Sciatic nerve (tissue), 2 donors: ENCODE measurements at regions not wholly inside any gene's neighbourhood (a gene's known extent, or its start where the extent isn't known, plus 50 kb on each side); places are given as distances from the start of the nearest gene placed in this dataset.
A peak's percentile ranks its signal among the peaks of the same experiment; 100 is the strongest.

Experiments used
- ATAC-seq: fragments of 200-7000 bp; cut with Tn5 transposase; one replicate; pipeline ENCODE4 v1.9.1; 2020; ENCODE audit warnings: mild to moderate bottlenecking, moderate library complexity
- DNase-seq: peaks from one replicate; pipeline ENCODE4 v3.0.0-alpha.2; 2020; ENCODE audit warnings: low spot score
- intact Hi-C: fragments of 100-400 bp; cut with DNase I; formaldehyde crosslinking; loops from one replicate; pipeline ENCODE4 v1.14.2; 2022
- donor health status: DM: no; HTN: no; CAD: no.
- donor health status: DM: no; HTN: no; CAD: no.

GRCh38 chr7:46029111-46029704 is 108.1 kb upstream of the IGFBP3 start:
- no peak for DNase-seq
- intact Hi-C loops = no loop called here

GRCh38 chr7:46028246-46028645 is 107.2 kb upstream of the IGFBP3 start:
- no peak for ATAC-seq
- DNase-seq = no peak
- intact Hi-C loops = no loop called here

More at GRCh38 chr7:46029111-46029704, 108.1 kb upstream of the IGFBP3 start:
- no peak for ATAC-seq

- DNase-seq (no peak), ATAC-seq (no peak)
- intact Hi-C loops = no loop called here
These were observed 105.7 kb upstream of the IGFBP3 start for GRCh38 chr7:46026741-46027140.

- no peak for DNase-seq
- intact Hi-C loops = no loop called here
- no peak for ATAC-seq
These were observed 103.3 kb upstream of the IGFBP3 start for GRCh38 chr7:46024263-46024916.

- DNase-seq = no peak
- ATAC-seq = no peak
- intact Hi-C loops = no loop called here
These were observed 101.3 kb upstream of the IGFBP3 start for GRCh38 chr7:46022397-46022796.

- no peak for DNase-seq
- intact Hi-C loops = no loop called here
- ATAC-seq = peak; percentile 41
These were observed 94.2 kb upstream of the IGFBP3 start for GRCh38 chr7:46015107-46015868.

- DNase-seq (no peak), ATAC-seq (no peak)
- intact Hi-C loops = no loop called here
These were observed 90.4 kb upstream of the IGFBP3 start for GRCh38 chr7:46011501-46011900.

- DNase-seq (no peak), ATAC-seq (no peak)
- intact Hi-C loops = no loop called here
These were observed 90.0 kb upstream of the IGFBP3 start for GRCh38 chr7:46011059-46011458.

GRCh38 chr7:46009211-46009610 is 88.1 kb upstream of the IGFBP3 start:
- ATAC-seq = no peak
- intact Hi-C loops = no loop called here
- DNase-seq = no peak

GRCh38 chr7:46007990-46008643 is 87.0 kb upstream of the IGFBP3 start:
- intact Hi-C loops = no loop called here
- ATAC-seq = peak; percentile 84

GRCh38 chr7:46007194-46007593 is 86.1 kb upstream of the IGFBP3 start:
- ATAC-seq (no peak), DNase-seq (no peak)
- intact Hi-C loops = no loop called here

More at GRCh38 chr7:46007990-46008643, 87.0 kb upstream of the IGFBP3 start:
- no peak for DNase-seq

GRCh38 chr7:46006723-46007122 is 85.7 kb upstream of the IGFBP3 start:
- intact Hi-C loops = no loop called here
- DNase-seq (no peak), ATAC-seq (no peak)

- ATAC-seq (no peak), DNase-seq (no peak)
- intact Hi-C loops = no loop called here
These were observed 85.1 kb upstream of the IGFBP3 start for GRCh38 chr7:46006212-46006611.

GRCh38 chr7:46004965-46005364 is 83.9 kb upstream of the IGFBP3 start:
- intact Hi-C loops = no loop called here

GRCh38 chr7:46003896-46004875 is 83.1 kb upstream of the IGFBP3 start:
- ATAC-seq = no peak
- intact Hi-C loops = no loop called here
- no peak for DNase-seq

More at GRCh38 chr7:46004965-46005364, 83.9 kb upstream of the IGFBP3 start:
- DNase-seq (no peak), ATAC-seq (no peak)

- intact Hi-C loops = no loop called here
- DNase-seq = no peak
- ATAC-seq = no peak
These were observed 82.1 kb upstream of the IGFBP3 start for GRCh38 chr7:46003161-46003560.

GRCh38 chr7:46000513-46000912 is 79.4 kb upstream of the IGFBP3 start:
- ATAC-seq (no peak), DNase-seq (no peak)
- intact Hi-C loops = no loop called here

GRCh38 chr7:45999541-45999940 is 78.5 kb upstream of the IGFBP3 start:
- no peak for DNase-seq
- ATAC-seq = no peak
- intact Hi-C loops = no loop called here

GRCh38 chr7:45998506-45998905 is 77.4 kb upstream of the IGFBP3 start:
- ATAC-seq (no peak), DNase-seq (no peak)
- intact Hi-C loops = no loop called here
